ENCODE measurements at regions not wholly inside any gene's neighbourhood (a gene's known extent, or its start where the extent isn't known, plus 50 kb on each side); places are given as distances from the start of the nearest gene placed in this dataset.

DNA sequence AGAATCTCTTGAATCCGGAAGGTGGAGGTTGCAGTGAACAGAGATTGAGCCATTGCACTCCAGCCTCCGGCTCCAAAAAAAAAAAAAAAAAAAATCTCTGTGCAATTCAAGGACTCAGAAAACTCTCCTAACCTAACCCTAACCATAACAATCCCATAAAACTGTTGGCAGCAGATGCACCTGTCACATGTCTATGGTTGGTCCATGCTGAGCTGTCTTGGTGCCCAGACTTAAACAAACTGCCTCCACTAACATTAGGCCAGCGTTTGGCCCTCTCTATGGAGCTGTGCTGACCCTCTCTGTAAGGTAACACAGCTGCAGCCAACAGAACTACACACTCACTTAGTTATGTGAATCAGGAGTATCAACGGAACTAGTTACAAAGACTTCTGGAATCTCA is 132.5 kb upstream of the PTER start:
- POLR2A ChIA-PET, result no interaction called here
- no peak for DNase-seq (ENCODE audit: low read depth, low spot score)
- Histone ChIP-seq H3K4me2 (ENCODE audit: insufficient read depth, low read length) (no peak overlapping the region), H3K9ac (replicated peaks; ENCODE audit: extremely low read depth, insufficient read depth, low read length) (no peak overlapping the region), H2AFZ (ENCODE audit: low read depth, low read length) (no peak overlapping the region), H3K9me1 (replicated peaks; ENCODE audit: control insufficient read depth, extremely low read depth, insufficient read depth, low read length) (no peaks in the 10 kb centered on the region), H3K36me3 (ENCODE audit: control insufficient read depth in 2 of 2, extremely low read depth in 1 of 2, insufficient read depth in 2 of 2, low read length in 2 of 2) (no peaks in the 10 kb centered on the region), H4K20me1 (replicated peaks; ENCODE audit: control insufficient read depth, extremely low read depth, insufficient read depth, low read length) (no peaks in the 10 kb centered on the region), H3K27me3 (ENCODE audit: control insufficient read depth in 2 of 2, insufficient read depth in 2 of 2, low read length in 2 of 2) (no peaks in the 10 kb centered on the region), H3K79me2 (ENCODE audit: control insufficient read depth, insufficient read depth, low read length) (no peaks in the 10 kb centered on the region), H3K4me3 (replicated peaks in 1 of 3; ENCODE audit: insufficient read depth in 1 of 3, low read depth in 1 of 3, low read length in 3 of 3) (no peak overlapping the region), H3K4me1 (ENCODE audit: control insufficient read depth, extremely low read depth, insufficient read depth, low read length) (no peaks in the 10 kb centered on the region), H3K27ac (ENCODE audit: insufficient read depth, low read depth, low read length) (no peak overlapping the region), H3K9me3 (replicated peaks; ENCODE audit: control insufficient read depth, insufficient read depth, low read length) (no peaks in the 10 kb centered on the region)
- TF ChIP-seq POLR2AphosphoS5 (IDR thresholded peaks at IDR 0.05; ENCODE audit: insufficient read depth, low read depth, low read length) (no peak), JUN (IDR thresholded peaks at IDR 0.05; ENCODE audit: borderline replicate concordance, insufficient read depth, insufficient read length, low read depth) (no peak), GATA2 (IDR thresholded peaks at IDR 0.05; ENCODE audit: insufficient read depth, insufficient read length, low read depth, low read length) (no peak)
- TF ChIP-seq, protein P1, sequence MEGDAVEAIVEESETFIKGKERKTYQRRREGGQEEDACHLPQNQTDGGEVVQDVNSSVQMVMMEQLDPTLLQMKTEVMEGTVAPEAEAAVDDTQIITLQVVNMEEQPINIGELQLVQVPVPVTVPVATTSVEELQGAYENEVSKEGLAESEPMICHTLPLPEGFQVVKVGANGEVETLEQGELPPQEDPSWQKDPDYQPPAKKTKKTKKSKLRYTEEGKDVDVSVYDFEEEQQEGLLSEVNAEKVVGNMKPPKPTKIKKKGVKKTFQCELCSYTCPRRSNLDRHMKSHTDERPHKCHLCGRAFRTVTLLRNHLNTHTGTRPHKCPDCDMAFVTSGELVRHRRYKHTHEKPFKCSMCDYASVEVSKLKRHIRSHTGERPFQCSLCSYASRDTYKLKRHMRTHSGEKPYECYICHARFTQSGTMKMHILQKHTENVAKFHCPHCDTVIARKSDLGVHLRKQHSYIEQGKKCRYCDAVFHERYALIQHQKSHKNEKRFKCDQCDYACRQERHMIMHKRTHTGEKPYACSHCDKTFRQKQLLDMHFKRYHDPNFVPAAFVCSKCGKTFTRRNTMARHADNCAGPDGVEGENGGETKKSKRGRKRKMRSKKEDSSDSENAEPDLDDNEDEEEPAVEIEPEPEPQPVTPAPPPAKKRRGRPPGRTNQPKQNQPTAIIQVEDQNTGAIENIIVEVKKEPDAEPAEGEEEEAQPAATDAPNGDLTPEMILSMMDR (IDR thresholded peaks at IDR 0.05; ENCODE audit: extremely low read depth in 1 of 2, insufficient read depth in 1 of 2, low read depth in 1 of 2, low read length in 2 of 2), result no peak
- no peak for FAIRE-seq
- intact Hi-C loops (cut with micrococcal nuclease) (no loop called here), dilution Hi-C loops (cut with MboI; ENCODE audit: extremely low pct_ligation_motif_present, low sequenced_read_pairs) (no loop called here)
- no TSS peak for BruUV-seq (replicated peaks)
- CTCF ChIA-PET, result no interaction called here

DNA sequence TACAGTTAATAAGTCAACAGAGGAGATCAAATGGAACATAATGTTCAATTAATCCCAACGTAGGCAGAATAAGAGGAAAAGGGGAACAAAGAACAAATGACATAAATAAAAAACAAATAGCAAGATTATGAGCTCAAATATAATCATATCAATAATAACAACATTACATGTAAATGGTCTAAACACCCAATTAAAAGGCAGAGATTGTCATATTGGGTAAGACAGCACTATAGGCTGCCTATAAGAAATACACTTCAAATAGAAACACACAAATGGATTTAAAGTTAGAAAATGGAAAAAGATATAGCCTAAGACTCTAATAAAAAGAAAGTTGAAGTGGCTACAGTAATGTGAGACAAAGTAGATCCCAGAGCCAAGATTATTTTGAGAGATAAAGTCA is 126.4 kb upstream of the PTER start:
- no peaks in the 10 kb centered on the region for H3K36me3 ChIP-seq (ENCODE audit: control insufficient read depth in 2 of 2, extremely low read depth in 1 of 2, insufficient read depth in 2 of 2, low read length in 2 of 2)
- FAIRE-seq (no peak), DNase-seq (ENCODE audit: low read depth, low spot score) (no peak)
- ChIA-PET CTCF (no interaction called here), POLR2A (no interaction called here)
- dilution Hi-C loops (cut with MboI; ENCODE audit: extremely low pct_ligation_motif_present, low sequenced_read_pairs) (no loop called here), intact Hi-C loops (cut with micrococcal nuclease) (no loop called here)
- H3K9ac ChIP-seq (replicated peaks; ENCODE audit: extremely low read depth, insufficient read depth, low read length), result no peak overlapping the region
- no peaks in the 10 kb centered on the region for H3K27me3 ChIP-seq (ENCODE audit: control insufficient read depth in 2 of 2, insufficient read depth in 2 of 2, low read length in 2 of 2)
- no TSS peak for BruUV-seq (replicated peaks)
- no peak for TF ChIP-seq JUN (IDR thresholded peaks at IDR 0.05; ENCODE audit: borderline replicate concordance, insufficient read depth, insufficient read length, low read depth)
- TF ChIP-seq POLR2A (IDR thresholded peaks at IDR 0.05; ENCODE audit: low read depth, low read length), result no peak
- no peak for TF ChIP-seq GATA2 (IDR thresholded peaks at IDR 0.05; ENCODE audit: insufficient read depth, insufficient read length, low read depth, low read length)
- TF ChIP-seq FOS (IDR thresholded peaks at IDR 0.05; ENCODE audit: borderline replicate concordance, insufficient read depth, low read length), result no peak
- no peak for TF ChIP-seq MYC (IDR thresholded peaks at IDR 0.05; ENCODE audit: low read depth, low read length)
- TF ChIP-seq, protein P1 (IDR thresholded peaks at IDR 0.05; ENCODE audit: extremely low read depth in 1 of 2, insufficient read depth in 1 of 2, low read depth in 1 of 2, low read length in 2 of 2), result no peak
- TF ChIP-seq POLR2AphosphoS5 (IDR thresholded peaks at IDR 0.05; ENCODE audit: insufficient read depth, low read depth, low read length), result no peak
- TF ChIP-seq, protein P2, sequence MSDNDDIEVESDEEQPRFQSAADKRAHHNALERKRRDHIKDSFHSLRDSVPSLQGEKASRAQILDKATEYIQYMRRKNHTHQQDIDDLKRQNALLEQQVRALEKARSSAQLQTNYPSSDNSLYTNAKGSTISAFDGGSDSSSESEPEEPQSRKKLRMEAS (IDR thresholded peaks at IDR 0.05; ENCODE audit: insufficient read depth, insufficient read length), result no peak
- TF ChIP-seq EZH2 (IDR thresholded peaks at IDR 0.05; ENCODE audit: borderline replicate concordance, low read depth, low read length, severe bottlenecking), result no peak
- H3K4me2 ChIP-seq (ENCODE audit: insufficient read depth, low read length), result no peak overlapping the region
- no peaks in the 10 kb centered on the region for H4K20me1 ChIP-seq (replicated peaks; ENCODE audit: control insufficient read depth, extremely low read depth, insufficient read depth, low read length)
- H3K4me3 ChIP-seq (replicated peaks in 1 of 3; ENCODE audit: insufficient read depth in 1 of 3, low read depth in 1 of 3, low read length in 3 of 3), result no peak overlapping the region
- no peak overlapping the region for H3K27ac ChIP-seq (ENCODE audit: insufficient read depth, low read depth, low read length)
- H3K4me1 ChIP-seq (ENCODE audit: control insufficient read depth, extremely low read depth, insufficient read depth, low read length), result no peaks in the 10 kb centered on the region
- H2AFZ ChIP-seq (ENCODE audit: low read depth, low read length), result no peak overlapping the region
- H3K9me1 ChIP-seq (replicated peaks; ENCODE audit: control insufficient read depth, extremely low read depth, insufficient read depth, low read length), result no peaks in the 10 kb centered on the region
- H3K9me3 ChIP-seq (replicated peaks; ENCODE audit: control insufficient read depth, insufficient read depth, low read length), result no peaks in the 10 kb centered on the region
- no peaks in the 10 kb centered on the region for H3K79me2 ChIP-seq (ENCODE audit: control insufficient read depth, insufficient read depth, low read length)

Measured in endothelial cell of umbilical vein (primary cell).